SK-N-SH treated with all-trans-retinoic acid at 6 μM for 48 hours (cell line): ENCODE measurements at regions not wholly inside any gene's neighbourhood (a gene's known extent, or its start where the extent isn't known, plus 50 kb on each side); places are given as distances from the start of the nearest gene placed in this dataset.

Source experiments
- ATAC-seq: fragments of 200-7000 bp; cut with Tn5 transposase; 3 replicates; pipeline ENCODE4 v1.9.1; 2020; ENCODE audit warnings: mild to moderate bottlenecking, moderate library complexity
- ARNTL ChIP-seq: fragments of 450-650 bp; formaldehyde crosslinking; IDR thresholded peaks from 2 replicates; pipeline ENCODE4 v1.5.0; 2020; ENCODE audit warnings: low read depth, mild to moderate bottlenecking, moderate library complexity, borderline replicate concordance
- BACH2 ChIP-seq: fragments of 250-450 bp; sonication (Bioruptor Pico); IDR thresholded peaks from 2 replicates; pipeline ENCODE4 v1.9.0; 2021; ENCODE audit warnings: mild to moderate bottlenecking, borderline replicate concordance
- CSDC2 ChIP-seq: fragments of 250-450 bp; sonication (Bioruptor Pico); IDR thresholded peaks from 2 replicates; pipeline ENCODE4 v1.5.0; 2020; ENCODE audit warnings: mild to moderate bottlenecking, moderate library complexity
- CSRNP3 ChIP-seq: fragments of 250-450 bp; sonication (Bioruptor Pico); IDR thresholded peaks from 2 replicates; pipeline ENCODE4 v1.5.1; 2021; ENCODE audit warnings: mild to moderate bottlenecking, moderate library complexity
- ESRRG ChIP-seq: fragments of 250-450 bp; sonication (Bioruptor Pico); IDR thresholded peaks from 2 replicates; pipeline ENCODE4 v1.6.1; 2021; ENCODE audit warnings: mild to moderate bottlenecking
- GLIS3 ChIP-seq: fragments of 250-450 bp; sonication (Bioruptor Pico); IDR thresholded peaks from 2 replicates; pipeline ENCODE4 v1.5.0; 2020; ENCODE audit warnings: mild to moderate bottlenecking, moderate library complexity
- ISL1 ChIP-seq: fragments of 250-450 bp; sonication (Bioruptor Pico); IDR thresholded peaks from 2 replicates; pipeline ENCODE4 v2.1.2; 2022; ENCODE audit warnings: mild to moderate bottlenecking, moderate library complexity
- OSR1 ChIP-seq: fragments of 250-450 bp; sonication (Bioruptor Pico); IDR thresholded peaks from 2 replicates; pipeline ENCODE4 v1.8.0; 2022; ENCODE audit warnings: moderate library complexity, mild to moderate bottlenecking, inconsistent platforms
- PPARA ChIP-seq: fragments of 250-450 bp; sonication (Bioruptor Pico); IDR thresholded peaks from 2 replicates; pipeline ENCODE4 v1.5.0; 2020; ENCODE audit warnings: mild to moderate bottlenecking, borderline replicate concordance
- RARB ChIP-seq: fragments of 250-450 bp; sonication (Bioruptor Pico); IDR thresholded peaks from 2 replicates; pipeline ENCODE4 v1.8.0; 2021; ENCODE audit warnings: mild to moderate bottlenecking, moderate library complexity
- SNAI2 ChIP-seq: fragments of 250-450 bp; sonication (Bioruptor Pico); IDR thresholded peaks from 2 replicates; pipeline ENCODE4 v1.5.0; 2020; ENCODE audit warnings: mild to moderate bottlenecking, moderate library complexity
- TCF4 ChIP-seq: fragments of 250-450 bp; sonication (Bioruptor Pico); IDR thresholded peaks from 2 replicates; pipeline ENCODE4 v1.8.0; 2021; ENCODE audit warnings: mild to moderate bottlenecking, moderate library complexity, borderline replicate concordance
- TOX ChIP-seq: fragments of 250-450 bp; sonication (Bioruptor Pico); IDR thresholded peaks from 2 replicates; pipeline ENCODE4 v1.8.0; 2021; ENCODE audit warnings: mild to moderate bottlenecking, moderate library complexity, borderline replicate concordance
- TSHZ2 ChIP-seq: fragments of 250-450 bp; sonication (Bioruptor Pico); IDR thresholded peaks from 2 replicates; pipeline ENCODE4 v1.5.0; 2020; ENCODE audit warnings: mild to moderate bottlenecking, moderate library complexity
- ZC3H10 ChIP-seq: fragments of 250-450 bp; sonication (Bioruptor Pico); IDR thresholded peaks from 2 replicates; pipeline ENCODE4 v1.5.1; 2021; ENCODE audit warnings: mild to moderate bottlenecking, moderate library complexity
- ZFP3 ChIP-seq: fragments of 250-450 bp; sonication (Bioruptor Pico); IDR thresholded peaks from 2 replicates; pipeline ENCODE4 v1.5.0; 2020; ENCODE audit warnings: mild to moderate bottlenecking, moderate library complexity
- ZFP30 ChIP-seq: fragments of 450-650 bp; formaldehyde crosslinking; IDR thresholded peaks from 2 replicates; pipeline ENCODE4 v1.5.0; 2022; ENCODE audit warnings: mild to moderate bottlenecking, moderate library complexity
- ZNF565 ChIP-seq: fragments of 450-650 bp; formaldehyde crosslinking; conservative IDR thresholded peaks from 2 replicates; pipeline ENCODE4 v1.5.0; 2020; ENCODE audit warnings: low read depth, mild to moderate bottlenecking, moderate library complexity
- ZNF70 ChIP-seq: fragments of 450-650 bp; formaldehyde crosslinking; IDR thresholded peaks from 2 replicates; pipeline ENCODE4 v1.5.0; 2020; ENCODE audit warnings: mild to moderate bottlenecking, moderate library complexity
- ZNF8 ChIP-seq: fragments of 450-650 bp; formaldehyde crosslinking; IDR thresholded peaks from 2 replicates; pipeline ENCODE4 v1.5.0; 2020; ENCODE audit warnings: mild to moderate bottlenecking, moderate library complexity
- TF ChIP-seq, protein P1 (sequence below): fragments of 250-450 bp; sonication (Bioruptor Pico); IDR thresholded peaks from 2 replicates; pipeline ENCODE4 v1.8.0; 2021; ENCODE audit warnings: low read depth, mild to moderate bottlenecking, moderate library complexity, borderline replicate concordance
- TF ChIP-seq, protein P2 (sequence below): fragments of 250-450 bp; sonication (Bioruptor Pico); IDR thresholded peaks from 2 replicates; pipeline ENCODE4 v1.8.0; 2020; ENCODE audit warnings: mild to moderate bottlenecking, moderate library complexity, borderline replicate concordance
- TF ChIP-seq, protein P3 (sequence below): fragments of 250-450 bp; sonication (Bioruptor Pico); IDR thresholded peaks from 2 replicates; pipeline ENCODE4 v1.5.1; 2020; ENCODE audit warnings: low read depth, mild to moderate bottlenecking, moderate library complexity

- TF ChIP-seq TOX (CRISPR knock-in tag) (no peak), TSHZ2 (CRISPR knock-in tag) (no peak), TCF4 (CRISPR knock-in tag) (no peak), SNAI2 (CRISPR knock-in tag) (no peak), ZC3H10 (CRISPR knock-in tag) (no peak)
- TF ChIP-seq, protein P1, sequence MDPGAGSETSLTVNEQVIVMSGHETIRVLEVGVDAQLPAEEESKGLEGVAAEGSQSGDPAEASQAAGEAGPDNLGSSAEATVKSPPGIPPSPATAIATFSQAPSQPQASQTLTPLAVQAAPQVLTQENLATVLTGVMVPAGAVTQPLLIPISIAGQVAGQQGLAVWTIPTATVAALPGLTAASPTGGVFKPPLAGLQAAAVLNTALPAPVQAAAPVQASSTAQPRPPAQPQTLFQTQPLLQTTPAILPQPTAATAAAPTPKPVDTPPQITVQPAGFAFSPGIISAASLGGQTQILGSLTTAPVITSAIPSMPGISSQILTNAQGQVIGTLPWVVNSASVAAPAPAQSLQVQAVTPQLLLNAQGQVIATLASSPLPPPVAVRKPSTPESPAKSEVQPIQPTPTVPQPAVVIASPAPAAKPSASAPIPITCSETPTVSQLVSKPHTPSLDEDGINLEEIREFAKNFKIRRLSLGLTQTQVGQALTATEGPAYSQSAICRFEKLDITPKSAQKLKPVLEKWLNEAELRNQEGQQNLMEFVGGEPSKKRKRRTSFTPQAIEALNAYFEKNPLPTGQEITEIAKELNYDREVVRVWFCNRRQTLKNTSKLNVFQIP (CRISPR knock-in tag): no peak
- no peak for ATAC-seq
These were observed 109.7 kb upstream of the BARHL2 start for GRCh38 chr1:90826834-90827233.

GRCh38 chr1:90826024-90826423 lies 108.9 kb upstream of the BARHL2 start:
- ATAC-seq: no peak
- no peak for TF ChIP-seq CSDC2
- no peak for TF ChIP-seq GLIS3 (CRISPR knock-in tag)
- no peak for TF ChIP-seq ZFP3 (CRISPR knock-in tag)
- no peak for TF ChIP-seq PPARA (CRISPR knock-in tag)
- TF ChIP-seq ESRRG (CRISPR knock-in tag): no peak
- TF ChIP-seq, protein P2, sequence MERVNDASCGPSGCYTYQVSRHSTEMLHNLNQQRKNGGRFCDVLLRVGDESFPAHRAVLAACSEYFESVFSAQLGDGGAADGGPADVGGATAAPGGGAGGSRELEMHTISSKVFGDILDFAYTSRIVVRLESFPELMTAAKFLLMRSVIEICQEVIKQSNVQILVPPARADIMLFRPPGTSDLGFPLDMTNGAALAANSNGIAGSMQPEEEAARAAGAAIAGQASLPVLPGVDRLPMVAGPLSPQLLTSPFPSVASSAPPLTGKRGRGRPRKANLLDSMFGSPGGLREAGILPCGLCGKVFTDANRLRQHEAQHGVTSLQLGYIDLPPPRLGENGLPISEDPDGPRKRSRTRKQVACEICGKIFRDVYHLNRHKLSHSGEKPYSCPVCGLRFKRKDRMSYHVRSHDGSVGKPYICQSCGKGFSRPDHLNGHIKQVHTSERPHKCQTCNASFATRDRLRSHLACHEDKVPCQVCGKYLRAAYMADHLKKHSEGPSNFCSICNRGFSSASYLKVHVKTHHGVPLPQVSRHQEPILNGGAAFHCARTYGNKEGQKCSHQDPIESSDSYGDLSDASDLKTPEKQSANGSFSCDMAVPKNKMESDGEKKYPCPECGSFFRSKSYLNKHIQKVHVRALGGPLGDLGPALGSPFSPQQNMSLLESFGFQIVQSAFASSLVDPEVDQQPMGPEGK: no peak
- no peak for TF ChIP-seq BACH2 (CRISPR knock-in tag)
- no peak for TF ChIP-seq ZNF565 (CRISPR knock-in tag)
- TF ChIP-seq ISL1 (CRISPR knock-in tag): no peak
- TF ChIP-seq ZNF8: no peak
- TF ChIP-seq TCF4 (CRISPR knock-in tag): no peak
- TF ChIP-seq, protein P3, sequence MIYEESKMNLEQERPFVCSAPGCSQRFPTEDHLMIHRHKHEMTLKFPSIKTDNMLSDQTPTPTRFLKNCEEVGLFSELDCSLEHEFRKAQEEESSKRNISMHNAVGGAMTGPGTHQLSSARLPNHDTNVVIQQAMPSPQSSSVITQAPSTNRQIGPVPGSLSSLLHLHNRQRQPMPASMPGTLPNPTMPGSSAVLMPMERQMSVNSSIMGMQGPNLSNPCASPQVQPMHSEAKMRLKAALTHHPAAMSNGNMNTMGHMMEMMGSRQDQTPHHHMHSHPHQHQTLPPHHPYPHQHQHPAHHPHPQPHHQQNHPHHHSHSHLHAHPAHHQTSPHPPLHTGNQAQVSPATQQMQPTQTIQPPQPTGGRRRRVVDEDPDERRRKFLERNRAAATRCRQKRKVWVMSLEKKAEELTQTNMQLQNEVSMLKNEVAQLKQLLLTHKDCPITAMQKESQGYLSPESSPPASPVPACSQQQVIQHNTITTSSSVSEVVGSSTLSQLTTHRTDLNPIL (CRISPR knock-in tag): no peak
- TF ChIP-seq OSR1: no peak
- no peak for TF ChIP-seq CSRNP3

DNA sequence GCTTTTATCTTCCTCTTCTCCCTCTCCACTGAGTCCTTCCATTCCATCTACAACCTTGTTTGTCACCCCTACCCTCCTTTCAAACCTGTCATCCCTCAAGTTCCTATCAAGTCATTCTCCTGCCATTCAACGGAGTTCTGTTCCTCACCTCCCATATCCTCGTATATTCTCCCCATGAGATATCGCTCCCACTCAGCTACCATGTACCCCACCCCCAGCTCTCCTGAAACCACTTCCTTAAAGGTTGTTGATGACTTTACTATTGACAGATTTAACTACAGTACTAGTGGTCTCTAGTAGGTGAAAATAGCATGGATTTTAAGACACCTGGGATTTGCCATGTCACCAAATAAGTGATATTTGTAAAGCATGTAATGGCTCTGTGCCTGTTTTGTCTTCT lies 107.4 kb upstream of the BARHL2 start:
- ATAC-seq: no peak
- TF ChIP-seq, protein P3 (CRISPR knock-in tag): no peak
- no peak for TF ChIP-seq ISL1 (CRISPR knock-in tag)
- TF ChIP-seq TCF4 (CRISPR knock-in tag): no peak
- no peak for TF ChIP-seq ARNTL (CRISPR knock-in tag)
- no peak for TF ChIP-seq CSDC2
- TF ChIP-seq TOX (CRISPR knock-in tag): no peak
- TF ChIP-seq, protein P2: no peak
- TF ChIP-seq, protein P1 (CRISPR knock-in tag): no peak
- no peak for TF ChIP-seq ESRRG (CRISPR knock-in tag)
- no peak for TF ChIP-seq ZNF70 (CRISPR knock-in tag)
- no peak for TF ChIP-seq SNAI2 (CRISPR knock-in tag)
- no peak for TF ChIP-seq RARB (CRISPR knock-in tag)
- TF ChIP-seq PPARA (CRISPR knock-in tag): no peak
- TF ChIP-seq ZFP30: no peak
- TF ChIP-seq ZFP3 (CRISPR knock-in tag): no peak
- no peak for TF ChIP-seq ZNF565 (CRISPR knock-in tag)
- no peak for TF ChIP-seq ZC3H10 (CRISPR knock-in tag)
